Activated CD4-positive, alpha-beta T cell treated with anti-CD3 and anti-CD28 coated beads, Interleukin-2, amount 10 ng/mL, durations not matched to agents 7 days and 5 days (primary cell): ENCODE measurements at regions not wholly inside any gene's neighbourhood (a gene's known extent, or its start where the extent isn't known, plus 50 kb on each side); places are given as distances from the start of the nearest gene placed in this dataset.

Experiments
- CTCF ChIA-PET: fragments of 350-600 bp; sonication (Branson Sonifier 250); formaldehyde crosslinking; loops from one replicate; lab custom pipeline; 2021; ENCODE audit warnings: antibody characterized with exemption; lab: Charles Lee
- POLR2A ChIA-PET: fragments of 350-600 bp; sonication (Branson Sonifier 250); formaldehyde crosslinking; loops from one replicate; lab custom pipeline; 2021; ENCODE audit warnings: antibody characterized with exemption; lab: Charles Lee
- DNase-seq: peaks from one replicate; pipeline ENCODE4 v3.0.0-alpha.2; 2020
- H3K27ac Mint-ChIP-seq: one replicate; pipeline ENCODE4 v1.8.0; 2021; ENCODE audit warnings: mild to moderate bottlenecking, moderate library complexity, mixed read lengths
- H3K27me3 Mint-ChIP-seq: one replicate; pipeline ENCODE4 v1.8.0; 2021; ENCODE audit warnings: mixed read lengths
- H3K36me3 Mint-ChIP-seq: one replicate; pipeline ENCODE4 v1.8.0; 2021; ENCODE audit warnings: low read depth, mixed read lengths
- H3K4me1 Mint-ChIP-seq: one replicate; pipeline ENCODE4 v1.8.0; 2021; ENCODE audit warnings: mixed read lengths
- H3K4me3 Mint-ChIP-seq: one replicate; pipeline ENCODE4 v1.8.0; 2021; ENCODE audit warnings: mild to moderate bottlenecking, moderate library complexity, mixed read lengths
- H3K9me3 Mint-ChIP-seq: one replicate; pipeline ENCODE4 v1.8.0; 2021; ENCODE audit warnings: mixed read lengths

DNA sequence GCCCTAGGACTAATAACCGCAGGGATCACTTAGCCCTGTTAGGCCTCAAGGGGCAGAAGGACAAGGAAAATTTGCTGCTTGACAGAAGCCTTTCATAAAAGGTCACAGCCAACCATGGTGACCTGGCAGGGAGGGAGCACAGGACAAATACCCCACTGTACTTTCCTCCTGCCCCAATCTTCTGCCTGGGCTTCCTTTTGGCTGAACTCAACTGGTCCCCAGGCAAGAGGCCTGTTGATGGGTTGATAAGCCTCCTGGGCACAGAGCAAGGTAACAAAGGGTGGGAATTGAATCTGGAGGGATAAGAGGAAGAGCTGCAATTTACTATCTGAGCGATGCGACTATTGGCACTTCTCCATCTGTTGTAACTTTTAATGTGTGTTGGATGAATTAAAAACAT is 392.9 kb downstream of the RASEF start:
- Mint-ChIP-seq H3K36me3 (no peaks in the 10 kb centered on the region), H3K4me3 (no peak overlapping the region), H3K27me3 (no peaks in the 10 kb centered on the region), H3K9me3 (peaks cover 2% of the 10 kb centered on the region), H3K27ac (no peak overlapping the region), H3K4me1 (no peaks in the 10 kb centered on the region)
- POLR2A ChIA-PET = no interaction called here
- CTCF ChIA-PET = no interaction called here
- DNase-seq = no peak

DNA sequence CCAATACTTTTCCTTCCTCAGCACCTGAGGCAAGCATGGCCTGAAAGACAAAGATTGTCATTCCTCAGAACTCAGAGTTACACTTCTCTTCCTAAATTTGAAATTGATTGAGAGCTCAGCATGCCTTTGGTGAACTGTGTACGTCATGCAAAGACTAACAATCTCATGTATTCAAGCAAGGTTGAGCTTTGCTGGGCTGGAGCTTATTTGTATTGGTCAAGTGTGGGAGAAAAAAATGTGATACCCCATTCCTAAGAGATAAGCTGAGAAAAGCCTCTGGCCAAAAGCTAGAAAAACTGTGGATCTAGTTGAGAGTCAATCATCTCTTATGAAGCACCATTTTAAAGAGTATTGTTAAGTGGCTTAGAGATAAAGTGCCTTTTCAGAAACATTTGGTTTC is 392.2 kb downstream of the RASEF start:
- peaks cover 3% of the 10 kb centered on the region for H3K9me3 Mint-ChIP-seq
- H3K27me3 Mint-ChIP-seq = no peaks in the 10 kb centered on the region
- H3K36me3 Mint-ChIP-seq = no peaks in the 10 kb centered on the region
- POLR2A ChIA-PET = no interaction called here
- H3K4me1 Mint-ChIP-seq = no peaks in the 10 kb centered on the region
- CTCF ChIA-PET = no interaction called here
- no peak overlapping the region for H3K27ac Mint-ChIP-seq
- DNase-seq = no peak
- no peak overlapping the region for H3K4me3 Mint-ChIP-seq

DNA sequence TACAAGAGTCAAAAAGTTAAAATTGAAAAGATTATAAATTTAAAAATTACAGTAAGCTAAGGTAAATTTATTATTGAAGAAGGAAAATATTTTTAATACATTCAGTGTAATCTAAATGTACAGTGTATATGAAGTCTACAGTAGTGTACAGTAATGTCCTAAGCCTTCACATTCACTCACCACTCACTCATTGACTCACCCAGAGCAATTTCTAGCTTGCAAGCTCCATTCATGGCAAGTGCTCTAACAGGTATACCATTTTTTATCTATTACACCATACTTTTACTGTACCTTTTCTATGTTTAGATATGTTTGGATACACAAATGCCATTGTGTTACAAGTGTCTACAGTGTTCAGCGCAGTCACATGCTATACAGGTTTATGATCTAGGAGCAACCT is 389.7 kb downstream of the RASEF start:
- Mint-ChIP-seq H3K36me3 (no peaks in the 10 kb centered on the region), H3K27ac (no peak overlapping the region), H3K4me3 (no peak overlapping the region), H3K4me1 (no peaks in the 10 kb centered on the region), H3K27me3 (no peaks in the 10 kb centered on the region), H3K9me3 (peaks cover 3% of the 10 kb centered on the region)
- CTCF ChIA-PET = no interaction called here
- POLR2A ChIA-PET = no interaction called here
- no peak for DNase-seq

DNA sequence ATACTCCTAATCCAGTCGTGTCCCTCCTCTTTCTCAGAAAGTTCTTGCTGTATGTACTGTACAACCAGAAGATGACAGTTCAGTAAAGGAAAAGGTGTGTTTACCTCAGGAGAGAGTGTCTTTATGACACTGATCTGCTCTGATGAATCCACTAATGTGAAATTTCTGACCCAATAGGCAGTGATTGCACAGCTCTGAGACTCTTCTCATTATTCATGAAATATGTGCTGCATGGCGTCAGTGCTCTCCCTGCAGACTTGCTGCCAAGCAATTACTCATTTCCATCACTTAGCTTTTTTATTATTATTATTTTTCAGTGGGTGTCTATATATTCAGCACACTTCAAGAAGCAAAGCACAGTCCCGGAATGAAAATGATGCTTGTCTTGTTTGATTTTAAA is 389.0 kb downstream of the RASEF start:
- H3K9me3 Mint-ChIP-seq = peaks cover 3% of the 10 kb centered on the region
- DNase-seq = no peak

DNA sequence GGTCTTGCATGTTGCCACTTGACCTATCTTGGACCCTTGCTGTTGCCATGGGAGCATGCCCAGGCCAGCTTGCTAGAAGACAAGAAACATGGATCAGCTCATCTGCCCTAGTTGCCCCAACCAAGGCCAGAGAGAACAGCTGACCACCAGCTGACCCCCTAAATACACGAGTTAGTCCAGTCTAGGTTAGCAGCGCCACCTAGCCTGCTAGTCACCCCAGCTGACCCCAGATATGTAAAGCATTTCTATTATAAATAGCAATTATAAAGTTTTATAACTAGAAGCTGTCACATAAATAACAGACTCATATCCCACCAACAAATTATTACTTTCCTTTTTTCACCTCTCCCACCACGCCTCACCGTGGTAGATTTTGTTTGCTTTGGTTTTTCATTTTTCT is 387.8 kb downstream of the RASEF start:
- POLR2A ChIA-PET = no interaction called here
- CTCF ChIA-PET = no interaction called here
- Mint-ChIP-seq H3K27me3 (no peaks in the 10 kb centered on the region), H3K4me1 (no peaks in the 10 kb centered on the region), H3K27ac (no peak overlapping the region), H3K36me3 (no peaks in the 10 kb centered on the region), H3K4me3 (no peak overlapping the region), H3K9me3 (peaks cover 3% of the 10 kb centered on the region)
- no peak for DNase-seq

More for the DNA sequence above, 389.0 kb downstream of the RASEF start:
- ChIA-PET POLR2A (no interaction called here), CTCF (no interaction called here)
- no peaks in the 10 kb centered on the region for H3K27me3 Mint-ChIP-seq
- no peaks in the 10 kb centered on the region for H3K4me1 Mint-ChIP-seq
- H3K36me3 Mint-ChIP-seq = no peaks in the 10 kb centered on the region
- no peak overlapping the region for H3K4me3 Mint-ChIP-seq
- no peak overlapping the region for H3K27ac Mint-ChIP-seq

DNA sequence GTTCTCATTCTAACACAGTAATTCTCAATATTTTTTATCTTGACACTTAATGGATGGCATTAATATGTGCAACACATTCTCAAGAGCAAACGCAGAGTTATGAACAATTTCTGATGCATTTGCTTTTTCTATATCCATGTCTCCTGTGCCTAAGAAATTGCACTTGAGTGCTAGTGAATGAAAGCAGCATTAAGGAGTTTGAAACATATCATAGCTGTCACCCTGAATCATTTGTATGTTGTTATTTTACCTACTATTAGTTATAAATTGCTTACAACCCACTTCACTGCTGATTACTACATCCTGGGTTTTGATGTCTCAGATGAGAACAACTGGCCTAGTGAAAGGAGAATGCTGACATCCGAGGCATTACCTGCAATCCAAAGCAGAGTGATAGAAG is 387.3 kb downstream of the RASEF start:
- H3K4me1 Mint-ChIP-seq = no peaks in the 10 kb centered on the region
- H3K4me3 Mint-ChIP-seq = no peak overlapping the region
- H3K27me3 Mint-ChIP-seq = no peaks in the 10 kb centered on the region
- POLR2A ChIA-PET = no interaction called here
- CTCF ChIA-PET = no interaction called here
- H3K9me3 Mint-ChIP-seq = peaks cover 3% of the 10 kb centered on the region
- H3K36me3 Mint-ChIP-seq = no peaks in the 10 kb centered on the region
- H3K27ac Mint-ChIP-seq = no peak overlapping the region
- no peak for DNase-seq

DNA sequence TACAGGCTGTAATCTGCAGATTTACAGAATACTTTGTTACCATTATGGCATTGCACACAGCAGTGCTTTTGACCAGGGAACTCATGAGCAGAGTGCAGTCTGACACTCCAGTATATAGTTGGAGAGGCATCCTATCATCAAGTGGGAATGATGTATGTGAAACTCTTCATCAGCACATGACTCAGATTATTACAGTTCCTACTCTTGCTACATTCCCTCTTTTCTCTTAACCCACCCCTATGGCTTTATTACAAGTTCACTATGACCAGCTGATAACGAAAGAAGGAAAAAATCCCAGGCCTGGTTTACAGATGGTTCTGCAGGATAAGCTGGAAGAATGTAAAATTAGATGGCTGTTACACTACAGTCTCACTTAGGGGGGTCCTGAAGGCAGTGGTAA is 385.9 kb downstream of the RASEF start:
- ChIA-PET POLR2A (no interaction called here), CTCF (no interaction called here)
- Mint-ChIP-seq H3K9me3 (peaks cover 3% of the 10 kb centered on the region), H3K27me3 (no peaks in the 10 kb centered on the region), H3K27ac (no peak overlapping the region), H3K36me3 (no peaks in the 10 kb centered on the region), H3K4me1 (no peaks in the 10 kb centered on the region), H3K4me3 (no peak overlapping the region)
- DNase-seq = no peak

DNA sequence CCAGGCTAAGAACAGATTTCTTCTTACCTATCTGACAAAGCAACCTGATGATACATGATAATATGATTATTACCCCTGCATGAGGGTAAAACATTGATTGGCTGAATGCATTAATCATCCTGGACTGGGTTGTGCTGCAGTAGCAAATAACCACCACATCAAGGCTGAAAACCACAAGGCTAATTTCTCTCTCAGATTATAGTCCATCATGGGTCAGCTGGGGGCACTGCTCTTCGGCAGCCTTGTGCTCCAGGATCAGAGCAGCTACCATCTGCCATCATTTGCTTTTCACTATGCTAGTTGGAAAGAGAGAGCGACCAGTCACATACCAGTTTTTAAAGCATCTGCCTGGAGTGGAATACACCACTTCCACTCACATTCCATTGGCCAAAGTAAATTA is 383.5 kb downstream of the RASEF start:
- DNase-seq = no peak
- ChIA-PET POLR2A (no interaction called here), CTCF (no interaction called here)
- peaks cover 3% of the 10 kb centered on the region for H3K9me3 Mint-ChIP-seq
- no peak overlapping the region for H3K27ac Mint-ChIP-seq
- no peaks in the 10 kb centered on the region for H3K36me3 Mint-ChIP-seq
- H3K4me3 Mint-ChIP-seq = no peak overlapping the region
- H3K4me1 Mint-ChIP-seq = no peaks in the 10 kb centered on the region
- H3K27me3 Mint-ChIP-seq = no peaks in the 10 kb centered on the region

DNA sequence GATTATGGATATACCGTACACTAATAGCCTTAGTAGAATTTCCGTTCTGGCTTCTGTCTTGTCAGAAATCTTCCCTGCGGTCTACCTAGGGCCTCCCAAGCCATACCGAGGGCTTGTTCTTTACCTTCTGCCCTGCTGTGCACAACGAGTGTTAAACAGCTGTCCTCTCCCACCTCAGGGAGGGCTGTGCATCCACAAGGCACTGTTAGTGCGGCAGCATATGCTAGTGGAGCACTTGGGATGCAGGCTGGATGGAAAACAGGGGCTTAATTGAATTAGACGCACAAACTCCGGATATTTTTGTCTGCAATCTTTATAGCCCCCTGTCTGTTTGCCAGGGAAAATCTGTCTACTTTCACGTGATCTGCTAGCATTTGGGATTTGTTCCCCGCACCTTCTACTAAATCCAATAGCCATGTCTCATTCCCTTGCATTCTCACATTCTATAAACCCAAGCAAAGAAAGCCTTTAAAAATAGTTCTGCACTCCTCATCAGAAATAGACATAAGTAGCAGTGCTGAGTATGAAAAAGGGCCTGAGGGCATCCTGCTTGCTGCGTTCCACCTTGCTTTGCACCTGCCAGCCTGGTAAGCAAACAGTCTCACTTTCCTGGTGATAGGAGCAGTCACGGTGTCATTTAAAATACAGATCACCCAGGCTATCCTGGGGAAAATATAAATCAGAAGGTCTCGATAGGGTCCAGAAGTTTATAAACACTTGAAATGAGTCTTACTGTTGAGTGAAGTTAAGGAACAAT is 382.6 kb downstream of the RASEF start:
- H3K9me3 Mint-ChIP-seq = no peaks in the 10 kb centered on the region
- H3K36me3 Mint-ChIP-seq = no peaks in the 10 kb centered on the region
- H3K4me1 Mint-ChIP-seq = no peaks in the 10 kb centered on the region
- no peak for DNase-seq
- ChIA-PET CTCF (no interaction called here), POLR2A (no interaction called here)
- H3K27ac Mint-ChIP-seq = no peak overlapping the region
- no peaks in the 10 kb centered on the region for H3K27me3 Mint-ChIP-seq
- H3K4me3 Mint-ChIP-seq = no peak overlapping the region

DNA sequence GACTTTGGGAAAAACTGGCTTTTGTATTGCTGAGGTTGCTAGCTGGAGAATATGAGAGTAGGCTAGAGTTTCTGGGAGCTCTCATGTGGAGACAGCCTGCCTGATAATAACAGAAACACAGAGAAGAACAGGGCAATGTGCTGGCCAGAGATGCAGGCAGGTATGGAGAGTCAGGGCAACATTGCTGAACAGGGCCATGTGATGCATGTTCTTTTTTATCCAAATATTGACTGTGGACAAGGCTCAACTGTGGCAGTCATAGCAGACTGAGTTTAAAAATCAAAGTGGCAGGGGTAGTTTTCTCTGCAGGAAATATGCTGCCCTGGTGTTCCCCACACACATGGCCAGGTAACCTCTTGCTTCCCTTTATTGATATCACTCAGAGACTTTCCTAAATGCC is 381.1 kb downstream of the RASEF start:
- DNase-seq = no peak
- no peaks in the 10 kb centered on the region for H3K27me3 Mint-ChIP-seq
- H3K4me3 Mint-ChIP-seq = no peak overlapping the region
- H3K9me3 Mint-ChIP-seq = no peaks in the 10 kb centered on the region
- ChIA-PET CTCF (no interaction called here), POLR2A (no interaction called here)
- no peaks in the 10 kb centered on the region for H3K36me3 Mint-ChIP-seq
- no peak overlapping the region for H3K27ac Mint-ChIP-seq
- no peaks in the 10 kb centered on the region for H3K4me1 Mint-ChIP-seq

DNA sequence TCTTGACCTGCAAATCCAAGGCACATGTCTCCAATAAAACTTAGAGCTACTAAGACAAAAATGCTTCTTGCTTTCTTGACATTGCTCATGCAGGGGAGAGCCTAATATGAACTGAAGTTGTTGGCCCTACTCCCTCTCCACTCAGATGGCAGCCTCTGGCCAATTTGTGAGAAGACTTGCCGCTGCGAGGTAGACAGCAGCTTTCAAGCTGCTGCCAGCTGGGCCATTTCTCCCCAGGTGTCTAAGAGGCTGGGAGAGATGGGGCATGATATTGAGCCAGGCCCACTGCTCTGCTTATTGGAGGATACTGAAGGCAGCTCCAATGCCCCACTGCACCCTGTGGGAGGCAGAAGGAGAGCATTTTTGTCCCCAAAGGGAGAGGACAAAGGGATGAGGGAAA is 380.5 kb downstream of the RASEF start:
- CTCF ChIA-PET = no interaction called here
- no peak for DNase-seq
- H3K9me3 Mint-ChIP-seq = no peaks in the 10 kb centered on the region
- H3K4me3 Mint-ChIP-seq = no peak overlapping the region
- H3K4me1 Mint-ChIP-seq = no peaks in the 10 kb centered on the region
- H3K27me3 Mint-ChIP-seq = no peaks in the 10 kb centered on the region
- H3K36me3 Mint-ChIP-seq = no peaks in the 10 kb centered on the region
- POLR2A ChIA-PET = no interaction called here
- no peak overlapping the region for H3K27ac Mint-ChIP-seq

DNA sequence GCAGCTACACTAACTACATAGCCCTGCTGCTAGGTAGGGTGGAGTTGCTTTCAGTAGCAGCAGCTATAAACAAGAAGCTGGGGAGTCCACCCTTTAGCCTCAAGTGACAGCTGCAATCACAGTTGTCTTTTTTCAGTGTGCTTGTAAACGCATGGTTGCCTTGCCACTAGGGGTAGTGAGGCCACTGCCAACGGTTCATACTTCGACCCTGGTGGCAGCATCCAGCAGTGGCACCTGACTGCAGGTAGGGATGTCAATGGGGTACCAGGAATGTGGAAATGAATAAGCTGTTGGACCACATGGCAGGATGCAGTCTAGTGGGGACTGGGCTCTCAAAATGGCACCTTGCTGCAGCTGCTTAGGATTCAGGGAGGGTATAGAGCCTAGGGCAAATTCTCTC is 367.2 kb downstream of the RASEF start:
- no peaks in the 10 kb centered on the region for H3K27me3 Mint-ChIP-seq

DNA sequence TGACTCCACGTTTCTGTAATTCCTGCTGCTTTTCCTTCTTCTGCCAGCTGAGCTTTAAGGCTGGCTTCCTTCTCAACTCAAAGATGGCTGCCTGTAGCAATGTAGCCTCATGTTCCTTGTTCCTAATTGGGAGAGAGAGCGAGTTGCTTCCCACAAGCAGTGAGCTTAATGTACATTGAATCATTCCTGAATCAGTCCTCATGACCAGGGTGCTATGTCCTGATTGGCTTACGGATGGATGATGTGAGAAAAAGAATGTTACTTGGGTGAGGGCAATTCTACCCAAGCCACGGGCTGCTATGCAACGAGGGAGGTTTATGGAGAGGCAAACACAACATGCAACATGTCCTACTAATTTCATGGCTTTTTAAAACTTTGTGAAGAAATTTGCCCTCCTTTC is 356.2 kb downstream of the RASEF start:
- Mint-ChIP-seq H3K36me3 (no peaks in the 10 kb centered on the region), H3K27ac (no peak overlapping the region), H3K27me3 (no peaks in the 10 kb centered on the region), H3K4me1 (no peaks in the 10 kb centered on the region), H3K9me3 (peaks cover 7% of the 10 kb centered on the region), H3K4me3 (no peak overlapping the region)
- CTCF ChIA-PET = no interaction called here
- no peak for DNase-seq
- POLR2A ChIA-PET = no interaction called here

More for the DNA sequence above, 367.2 kb downstream of the RASEF start:
- no peaks in the 10 kb centered on the region for H3K4me1 Mint-ChIP-seq
- H3K9me3 Mint-ChIP-seq = peaks cover 3% of the 10 kb centered on the region
- ChIA-PET POLR2A (no interaction called here), CTCF (no interaction called here)
- no peak overlapping the region for H3K27ac Mint-ChIP-seq
- DNase-seq = no peak
- no peak overlapping the region for H3K4me3 Mint-ChIP-seq
- H3K36me3 Mint-ChIP-seq = no peaks in the 10 kb centered on the region

DNA sequence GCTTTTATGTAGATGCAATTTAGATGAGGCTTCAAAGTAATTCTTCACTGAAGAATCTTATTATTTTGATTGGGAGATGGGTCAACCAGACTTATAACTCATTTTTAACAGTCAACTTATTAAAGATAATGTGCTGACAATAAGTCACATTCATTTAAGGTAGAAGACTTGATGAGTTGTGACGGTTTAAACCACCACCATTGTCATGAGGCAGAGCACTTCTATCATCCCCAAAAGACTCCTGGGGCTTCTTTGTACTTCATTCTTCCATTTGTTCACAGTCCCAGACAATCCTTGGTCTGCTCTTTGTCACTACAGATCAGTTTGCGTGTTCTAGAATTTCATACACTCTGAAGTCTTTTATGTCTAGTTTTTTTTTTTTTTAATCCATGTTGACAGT is 346.1 kb downstream of the RASEF start:
- H3K4me3 Mint-ChIP-seq = no peak overlapping the region
- CTCF ChIA-PET = no interaction called here
- H3K36me3 Mint-ChIP-seq = no peaks in the 10 kb centered on the region
- H3K9me3 Mint-ChIP-seq = peaks cover 7% of the 10 kb centered on the region
- H3K27me3 Mint-ChIP-seq = no peaks in the 10 kb centered on the region
- H3K27ac Mint-ChIP-seq = no peak overlapping the region
- POLR2A ChIA-PET = no interaction called here
- DNase-seq = no peak
- no peaks in the 10 kb centered on the region for H3K4me1 Mint-ChIP-seq
